ENCODE measurements at regions not wholly inside any gene's neighbourhood (a gene's known extent, or its start where the extent isn't known, plus 50 kb on each side); places are given as distances from the start of the nearest gene placed in this dataset.
A peak's percentile ranks its signal among the peaks of the same experiment; 100 is the strongest.

DNA sequence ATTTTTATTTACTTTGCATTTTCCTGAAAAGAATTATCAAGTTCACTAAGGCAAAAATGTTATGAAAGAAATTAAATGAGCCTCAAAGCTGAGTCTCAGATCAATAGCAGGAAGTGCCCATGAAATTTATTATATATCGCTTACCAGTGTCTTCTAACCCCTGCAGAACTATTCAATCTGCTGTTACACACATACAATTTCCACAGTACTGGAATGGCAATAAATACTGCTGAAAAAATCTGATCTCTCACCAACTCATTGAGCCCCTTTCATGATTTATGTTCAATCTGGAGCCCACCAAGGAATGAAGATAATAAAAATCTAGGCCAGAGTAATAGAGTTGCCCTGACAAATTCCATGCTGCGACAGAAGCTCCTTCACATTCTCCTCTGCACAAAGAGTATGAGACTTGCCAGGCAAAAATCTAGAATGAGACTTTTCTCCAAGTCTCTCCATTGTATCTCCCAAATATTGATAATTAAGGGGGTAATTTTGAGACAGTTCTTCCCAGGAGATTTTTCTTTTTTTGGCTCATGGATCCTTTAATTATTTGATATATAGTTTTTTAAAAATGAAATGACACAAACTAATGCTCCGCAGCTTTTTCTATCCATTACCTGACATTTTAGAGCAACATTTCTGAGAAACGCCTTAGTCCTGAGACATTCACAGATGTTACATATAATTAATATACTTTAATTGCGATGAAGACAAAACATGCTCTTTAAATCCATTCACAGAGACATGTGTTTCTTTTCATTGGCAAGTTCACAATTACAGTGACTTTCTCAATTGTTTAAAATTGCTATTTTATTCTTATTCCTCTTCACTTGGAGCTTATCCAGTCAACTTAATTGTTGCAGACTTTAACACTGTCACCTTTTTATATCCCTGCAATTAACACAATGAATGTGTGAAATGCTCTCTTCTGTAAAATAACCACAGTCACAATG is 1020.4 kb downstream of the CBLN2 start:
- DNase-seq (ENCODE audit: low read depth, low spot score), result no peak

DNA sequence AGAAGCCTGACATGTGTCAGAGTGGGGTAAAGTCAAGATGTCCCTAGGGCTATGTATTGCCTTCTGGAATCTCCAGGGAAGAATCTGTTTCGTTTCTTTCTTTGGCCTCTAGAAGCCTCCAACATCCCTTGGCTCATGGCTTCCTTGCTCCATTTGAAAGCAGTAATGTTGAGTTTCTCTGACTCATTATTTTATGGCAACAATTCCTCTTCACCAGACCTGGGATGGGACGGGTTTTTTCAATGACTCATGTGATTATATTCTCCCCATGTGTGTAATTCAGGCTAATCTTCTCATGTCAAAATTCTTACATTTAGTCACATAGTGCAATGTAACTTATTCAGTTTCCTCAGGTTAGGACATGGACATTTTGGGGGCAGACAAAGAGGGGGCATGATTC is 1038.6 kb downstream of the CBLN2 start:
- DNase-seq (ENCODE audit: low read depth, low spot score), result no peak

DNA sequence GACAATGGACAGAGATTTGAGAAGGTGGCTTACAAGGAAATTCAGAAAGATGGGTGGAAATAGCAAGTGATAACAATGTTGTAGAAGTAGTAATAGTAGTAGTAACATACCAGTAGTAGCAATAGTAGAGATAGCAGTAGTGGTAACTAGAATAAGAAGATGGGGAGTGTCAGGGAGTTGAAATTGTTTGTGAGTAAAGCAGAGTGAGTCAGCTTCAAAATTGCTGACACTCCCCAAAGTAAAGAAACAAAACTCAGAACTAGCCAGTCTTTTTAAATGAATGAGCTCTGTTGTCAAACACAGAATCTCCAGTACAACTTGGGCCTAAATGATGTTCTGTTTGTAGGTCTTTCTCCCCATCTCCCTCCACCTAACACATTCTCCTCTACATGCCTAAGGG is 1040.9 kb downstream of the CBLN2 start:
- DNase-seq (ENCODE audit: low read depth, low spot score), result no peak

DNA sequence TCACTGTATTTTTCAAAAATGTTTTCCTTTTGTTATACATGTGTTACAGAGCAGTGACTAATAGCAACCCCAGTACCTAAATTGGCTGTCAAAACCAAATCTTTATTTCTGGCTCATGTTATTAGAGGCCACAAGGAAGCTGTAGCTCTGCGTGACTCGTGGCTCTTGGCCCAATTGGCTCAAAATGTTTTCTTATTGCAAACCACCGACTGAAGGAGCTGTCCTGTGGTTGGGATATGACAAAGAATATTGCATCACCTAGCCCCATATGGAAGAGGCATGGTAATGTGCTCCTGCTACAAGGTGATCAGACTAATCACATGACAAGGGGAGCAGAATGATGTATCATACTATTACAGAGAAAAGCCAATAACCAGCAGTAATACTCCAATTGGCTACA is 1058.5 kb downstream of the CBLN2 start:
- peak; percentile 6 for DNase-seq (ENCODE audit: low read depth, low spot score)

DNA sequence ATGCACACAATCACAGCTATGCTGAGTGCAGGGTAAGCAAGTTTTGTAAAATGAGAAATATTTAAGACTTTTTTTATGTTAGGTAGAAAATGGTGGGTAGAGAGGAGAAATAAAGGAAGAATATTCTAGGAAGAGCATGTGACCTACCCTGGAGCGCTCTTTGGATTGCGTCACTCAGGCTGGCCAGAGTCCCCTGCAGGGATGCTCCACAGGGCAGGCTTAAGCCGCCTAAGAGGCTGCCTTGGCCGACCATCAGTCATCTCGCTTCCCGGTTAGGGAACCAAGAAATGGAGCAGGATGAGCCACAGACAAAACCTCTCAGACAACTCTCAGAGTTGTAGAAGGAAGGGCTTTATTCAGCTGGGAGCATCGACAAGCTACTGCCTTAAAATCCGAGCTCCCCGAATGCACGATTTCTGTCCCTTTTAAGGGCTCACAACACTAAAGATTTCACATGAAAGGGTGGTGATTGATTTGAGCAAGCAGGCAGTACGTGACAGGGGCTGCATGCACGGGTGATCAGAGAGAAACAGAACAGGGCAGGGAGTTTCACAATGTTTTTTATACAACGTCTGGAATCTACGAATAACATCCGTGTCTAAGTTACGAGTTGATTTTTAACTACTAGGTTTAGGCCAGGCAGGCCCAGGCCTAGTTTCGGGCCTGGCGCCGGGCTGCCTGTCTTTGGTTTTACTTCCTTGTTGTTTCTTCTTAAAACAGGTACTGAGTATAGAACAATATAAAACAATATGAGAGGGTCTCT is 1072.0 kb downstream of the CBLN2 start:
- no peak for DNase-seq (ENCODE audit: low read depth, low spot score)

DNA sequence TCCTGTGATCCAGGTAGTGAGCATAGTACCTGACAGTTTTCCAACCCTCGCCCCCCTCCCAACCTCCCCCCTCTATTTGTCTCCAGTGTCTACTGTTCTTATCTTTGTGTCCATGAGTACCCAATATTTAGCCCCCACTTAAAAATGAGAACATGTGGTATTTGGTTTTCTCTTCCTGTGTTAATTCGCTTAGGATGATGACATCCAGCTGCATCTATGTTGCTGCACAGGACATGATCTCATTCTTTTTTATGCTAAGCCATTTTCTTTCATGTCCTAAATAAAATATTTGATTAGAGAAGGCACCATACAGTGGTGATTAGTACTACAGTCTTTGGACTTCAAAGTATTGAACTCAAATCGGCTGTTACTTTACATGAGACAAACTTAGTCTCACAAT is 1087.9 kb downstream of the CBLN2 start:
- DNase-seq (ENCODE audit: low read depth, low spot score), result no peak

DNA sequence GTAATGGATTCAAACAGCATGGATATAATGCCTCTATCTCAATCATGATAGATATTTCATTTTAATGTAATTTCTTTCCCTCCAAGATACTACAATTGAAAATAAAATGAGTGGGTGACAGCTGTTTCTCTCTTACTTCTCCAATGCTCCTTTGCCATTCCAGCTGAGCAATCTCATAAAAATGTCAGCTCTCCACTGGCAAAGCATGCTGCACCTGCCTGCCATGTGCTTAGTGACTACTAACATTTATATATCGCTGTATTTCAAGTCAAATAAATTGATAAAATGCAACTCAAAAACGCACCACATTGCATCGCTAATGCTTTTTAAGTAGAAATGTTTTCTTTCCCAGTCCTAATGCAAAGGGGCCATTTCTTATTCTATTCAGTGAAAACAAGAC is 1093.9 kb downstream of the CBLN2 start:
- DNase-seq (ENCODE audit: low read depth, low spot score), result no peak

DNA sequence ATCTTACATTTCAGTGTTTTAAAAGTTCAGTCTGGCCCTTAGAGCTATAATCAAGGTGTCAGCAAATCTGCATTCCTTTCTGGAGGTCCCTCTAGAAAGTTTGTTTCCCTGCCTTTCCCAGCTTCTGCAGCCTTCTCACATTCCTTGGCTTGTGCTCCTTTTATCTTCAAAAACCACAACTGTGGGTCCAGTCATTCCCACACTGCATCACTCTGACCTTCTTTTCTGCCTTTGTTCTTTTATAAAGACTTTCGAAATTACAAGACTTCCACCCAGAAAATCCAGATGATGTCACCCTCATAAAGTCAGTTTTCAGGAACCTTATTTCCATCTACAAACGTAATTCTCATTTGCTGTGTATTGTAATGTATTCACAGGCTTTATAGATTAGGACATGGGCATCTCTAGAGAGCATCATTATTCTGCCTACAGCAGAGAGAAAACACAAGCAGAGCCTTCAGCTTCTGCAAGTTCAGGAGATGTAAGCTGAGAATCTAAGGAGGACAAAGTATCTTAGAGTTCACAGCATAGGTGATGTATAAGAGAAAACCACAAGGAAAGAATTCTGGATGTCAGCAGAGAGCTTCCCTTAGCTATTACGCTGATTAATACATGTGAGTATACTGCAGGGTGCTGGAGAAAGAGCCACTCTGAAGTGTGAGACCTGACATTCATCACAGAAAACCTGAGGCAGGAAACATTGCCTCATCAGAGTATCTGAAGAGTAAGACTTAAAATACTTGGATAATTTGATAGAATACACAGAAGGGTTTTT is 1100.2 kb downstream of the CBLN2 start:
- DNase-seq (ENCODE audit: low read depth, low spot score), result no peak

DNA sequence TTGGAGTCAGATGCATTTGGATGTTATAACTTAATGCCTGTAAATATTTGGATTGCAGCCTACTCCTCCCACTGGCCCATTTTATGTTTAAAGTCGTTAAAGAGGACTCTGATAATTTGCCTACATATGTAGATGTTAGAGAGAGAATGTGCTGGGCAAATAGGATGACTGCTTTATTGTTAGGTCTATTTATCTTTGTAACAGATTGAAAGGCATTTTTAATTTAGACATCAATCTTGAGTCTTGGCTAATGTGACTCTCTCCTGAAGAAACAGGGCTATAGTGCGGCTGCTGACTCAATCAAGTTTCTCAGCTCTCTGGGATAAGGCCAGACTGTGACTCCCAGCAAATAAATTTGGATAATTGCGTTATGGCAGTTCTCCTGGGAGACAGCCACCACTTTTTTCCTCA is 1101.4 kb downstream of the CBLN2 start:
- DNase-seq (ENCODE audit: low read depth, low spot score), result no peak

DNA sequence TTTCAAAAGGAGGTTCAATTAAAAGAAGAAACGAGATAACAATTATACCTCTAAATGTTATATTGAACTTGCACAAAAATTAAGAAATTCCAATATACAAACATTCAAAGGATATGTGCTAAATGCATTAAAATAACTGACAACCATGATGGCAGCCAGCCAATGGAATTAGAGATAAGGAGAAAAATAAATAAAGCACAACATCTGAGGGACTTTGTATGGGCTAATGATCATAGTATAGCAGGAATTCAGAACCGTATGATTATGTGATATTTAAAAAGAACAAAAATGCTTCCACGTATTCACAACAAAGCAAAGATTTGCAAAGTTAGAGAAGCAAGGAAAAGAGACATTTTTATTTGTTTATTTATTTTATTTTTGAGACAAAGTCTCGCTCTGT is 1103.0 kb downstream of the CBLN2 start:
- DNase-seq (ENCODE audit: low read depth, low spot score), result no peak

DNA sequence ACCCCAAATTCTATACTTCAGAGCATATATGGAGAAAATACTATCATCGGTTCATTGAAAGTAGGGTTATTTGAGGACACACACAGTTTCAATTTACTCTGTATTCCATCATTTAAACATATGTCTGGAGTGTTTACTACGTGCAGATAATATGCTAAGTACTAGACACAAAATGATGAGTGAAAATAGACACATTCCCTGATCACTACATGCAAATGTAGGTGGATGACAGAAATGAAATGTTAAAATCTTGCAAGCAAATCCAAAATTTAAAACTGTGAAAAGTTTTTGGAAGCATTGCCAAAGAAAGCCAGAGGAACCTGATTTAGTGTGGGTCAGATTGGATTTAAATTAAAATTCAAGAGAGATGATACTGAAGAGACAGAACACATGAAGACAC is 1106.6 kb downstream of the CBLN2 start:
- DNase-seq (ENCODE audit: low read depth, low spot score), result no peak

DNA sequence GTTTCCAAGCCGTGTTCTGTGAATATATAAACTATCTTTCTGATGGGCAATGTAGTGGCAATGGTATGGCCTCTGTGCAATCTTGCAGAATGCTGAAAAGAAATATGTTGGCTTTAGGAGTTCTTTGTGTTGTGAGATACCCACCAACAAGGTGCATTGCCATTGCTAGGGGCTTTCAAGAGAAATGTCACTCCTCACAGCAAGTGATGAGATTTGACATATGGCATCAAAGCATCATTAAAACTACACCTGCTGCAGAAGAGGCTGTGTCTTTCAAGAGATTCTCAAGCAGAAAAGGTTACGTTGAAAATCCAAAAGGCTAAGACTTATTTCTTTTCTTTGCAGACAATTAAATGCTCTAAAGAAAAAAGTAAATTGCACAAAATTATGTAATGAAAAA is 1110.8 kb downstream of the CBLN2 start:
- no peak for DNase-seq (ENCODE audit: low read depth, low spot score)

DNA sequence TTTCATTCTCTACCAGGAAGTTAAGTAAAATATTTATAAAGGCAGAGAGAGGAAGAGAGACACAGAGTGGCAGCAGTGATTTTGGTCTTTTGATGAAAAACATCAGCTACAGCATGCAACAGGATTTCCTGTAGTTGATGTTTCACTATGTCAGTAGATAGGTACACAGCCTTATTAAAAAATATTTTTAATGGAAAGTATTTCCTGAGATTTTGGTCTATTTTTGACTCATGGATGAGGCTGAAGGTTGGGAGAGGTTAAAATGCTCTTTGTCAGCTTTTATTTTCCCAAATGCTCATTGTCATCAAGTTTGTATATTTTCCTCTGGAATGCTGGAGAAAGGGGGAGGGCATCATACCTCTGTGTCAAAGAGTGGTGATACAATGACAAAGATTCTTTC is 1112.5 kb downstream of the CBLN2 start:
- DNase-seq (ENCODE audit: low read depth, low spot score), result no peak

DNA sequence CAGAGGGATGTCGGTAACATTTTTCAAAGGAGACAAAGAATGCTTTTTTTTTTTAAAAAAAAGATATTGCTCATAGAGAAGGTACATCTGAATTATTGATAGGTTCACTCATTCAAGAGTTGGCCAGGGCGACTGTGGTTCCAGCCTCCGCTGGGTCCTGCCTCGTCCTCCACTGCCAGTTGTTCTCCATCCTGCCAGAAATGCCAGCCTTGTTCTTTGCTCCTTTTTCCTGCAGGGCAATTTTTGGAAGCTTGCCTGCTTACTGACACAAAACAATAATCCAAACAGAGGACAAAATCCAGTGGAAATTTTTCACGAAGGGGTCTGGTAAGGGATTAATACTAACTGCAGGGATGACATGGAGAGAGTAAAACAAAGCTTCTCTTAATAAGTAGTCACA is 1113.0 kb downstream of the CBLN2 start:
- DNase-seq (ENCODE audit: low read depth, low spot score), result no peak

DNA sequence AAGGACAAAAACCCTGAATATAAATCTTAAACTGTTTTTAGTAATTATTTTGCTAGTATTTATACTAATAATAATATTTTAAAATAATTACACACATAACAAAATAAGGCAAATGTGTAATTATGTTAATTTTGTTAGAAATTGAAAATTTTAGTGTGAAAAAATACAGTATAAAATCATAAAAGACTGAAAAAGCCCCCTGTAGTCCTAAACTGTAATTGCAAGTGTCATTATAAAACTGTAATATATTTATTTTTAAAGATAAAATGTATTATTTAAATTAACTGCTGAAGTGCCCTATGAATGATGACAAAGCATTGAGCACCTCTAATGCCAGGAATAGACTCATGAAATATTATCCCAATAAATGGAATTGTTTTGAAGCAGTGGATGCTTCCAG is 1117.7 kb downstream of the CBLN2 start:
- no peak for DNase-seq (ENCODE audit: low read depth, low spot score)

DNA sequence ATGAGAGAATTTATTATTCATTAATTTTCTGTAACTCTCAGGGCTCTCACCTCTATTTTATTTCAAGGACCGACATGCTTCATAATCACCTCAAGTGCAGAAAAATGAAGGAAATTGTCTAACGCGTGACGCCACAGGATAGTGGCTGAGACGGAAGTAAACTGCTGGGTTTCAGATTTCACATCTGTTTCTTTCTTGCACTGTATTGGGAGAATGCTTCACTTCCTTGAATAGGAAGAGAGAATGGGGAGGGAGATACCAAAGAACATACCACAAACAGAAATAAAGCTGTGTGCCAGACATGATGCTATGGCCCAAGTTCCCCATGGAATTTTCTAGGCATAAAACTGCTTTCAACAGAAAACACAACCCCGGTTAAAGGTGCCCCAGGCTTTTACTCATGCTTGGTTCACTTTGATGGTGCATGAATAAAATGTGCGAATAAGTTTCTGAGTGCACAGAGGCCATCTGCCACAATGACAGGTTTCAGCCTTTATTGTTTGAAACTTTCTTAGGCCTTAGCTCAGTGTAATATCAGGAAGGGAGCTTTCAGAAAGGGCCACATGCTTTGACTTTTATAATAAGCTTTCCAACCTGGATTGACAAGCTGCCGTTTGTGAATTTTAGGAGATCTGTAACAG is 1116.4 kb downstream of the SOCS6 start:
- DNase-seq (ENCODE audit: low read depth, low spot score), result no peak

DNA sequence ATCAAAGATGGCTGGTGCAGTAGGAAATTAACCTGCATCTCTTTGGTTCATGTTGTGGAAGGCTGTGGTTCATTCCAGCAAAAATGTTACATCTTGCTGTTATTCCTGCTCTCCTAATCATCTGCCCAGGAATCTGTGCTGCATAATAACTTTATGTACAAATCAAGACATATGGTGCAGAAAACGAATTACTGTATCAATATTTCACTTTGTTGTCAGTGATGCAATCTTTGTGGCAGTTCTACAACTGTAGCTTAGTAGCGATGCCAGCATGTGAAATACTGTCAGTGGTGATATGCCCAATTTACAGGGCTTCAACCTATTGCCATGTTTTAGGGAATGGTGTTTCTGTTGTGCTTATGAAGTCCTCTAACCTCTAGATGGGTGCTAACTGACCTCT is 1114.7 kb downstream of the SOCS6 start:
- DNase-seq (ENCODE audit: low read depth, low spot score), result no peak

DNA sequence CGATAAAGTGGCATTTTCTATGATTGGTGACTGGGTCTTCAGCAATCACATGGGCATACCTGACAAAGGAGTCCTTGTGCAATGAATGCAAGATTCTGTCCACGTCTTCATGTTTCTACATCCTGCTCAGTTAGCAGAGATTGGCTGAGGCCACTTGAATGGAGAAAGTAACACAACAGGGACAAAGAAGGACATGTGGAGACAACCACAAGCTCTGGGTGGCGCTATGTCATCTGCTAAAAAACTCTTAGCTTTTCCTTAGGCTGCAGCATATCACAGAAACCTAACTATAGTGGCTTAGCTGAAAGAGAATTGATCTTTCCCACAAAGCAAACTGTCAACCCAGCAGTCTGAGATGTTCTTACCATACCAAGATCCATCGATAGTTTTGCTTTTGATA is 1109.7 kb downstream of the SOCS6 start:
- DNase-seq (ENCODE audit: low read depth, low spot score), result no peak

DNA sequence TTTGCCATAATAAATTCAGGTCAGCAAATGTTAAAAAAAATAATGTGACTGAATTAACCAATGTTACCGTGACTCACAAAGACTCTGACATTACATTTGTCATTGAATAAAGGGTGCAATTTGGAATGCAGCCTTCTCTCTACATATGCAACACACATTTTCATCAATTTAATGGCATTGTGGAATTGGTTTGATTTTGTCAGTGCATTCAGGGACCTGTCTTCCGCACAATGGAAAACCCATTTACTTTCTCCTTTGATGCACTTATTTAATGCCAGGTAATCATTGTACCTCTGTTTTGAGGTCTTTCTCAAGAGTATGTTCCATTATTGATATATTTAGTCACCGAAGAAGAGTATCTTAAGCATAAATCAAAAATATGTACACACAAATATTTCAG is 1099.3 kb downstream of the SOCS6 start:
- DNase-seq (ENCODE audit: low read depth, low spot score), result no peak

DNA sequence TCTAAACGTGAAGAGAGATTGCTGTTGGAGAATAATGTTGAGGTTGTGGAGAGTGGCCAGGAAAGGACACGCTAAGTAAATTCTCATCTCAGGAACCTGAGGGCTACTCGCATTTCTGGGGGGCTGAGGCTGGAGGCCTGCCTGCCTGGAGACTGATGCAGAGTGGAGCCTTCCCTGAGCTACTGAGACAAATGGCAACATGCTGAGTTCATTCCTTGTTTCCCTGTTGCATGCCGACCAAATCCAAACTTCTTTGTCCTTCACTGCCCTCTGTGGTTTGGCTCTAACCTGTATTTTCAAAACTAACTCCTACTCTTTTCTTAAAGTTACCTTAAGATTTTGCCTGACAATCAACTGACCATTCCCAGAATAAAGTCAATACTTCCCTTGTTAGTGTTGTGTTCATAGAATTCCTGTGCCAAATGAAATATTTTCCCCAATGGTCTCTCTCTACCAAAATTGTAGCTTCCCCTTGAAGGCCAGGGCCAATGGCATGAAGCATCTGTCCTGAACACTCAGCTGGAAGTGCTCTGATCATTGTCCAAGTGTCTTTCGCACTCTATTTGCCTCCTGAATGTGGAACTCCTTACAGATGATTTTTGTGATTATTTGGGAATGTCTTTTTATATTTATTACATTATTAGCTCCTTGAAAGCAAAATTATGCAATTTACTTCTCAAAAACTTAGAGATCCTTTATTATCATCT is 1085.6 kb downstream of the SOCS6 start:
- no peak for DNase-seq (ENCODE audit: low read depth, low spot score)

DNA sequence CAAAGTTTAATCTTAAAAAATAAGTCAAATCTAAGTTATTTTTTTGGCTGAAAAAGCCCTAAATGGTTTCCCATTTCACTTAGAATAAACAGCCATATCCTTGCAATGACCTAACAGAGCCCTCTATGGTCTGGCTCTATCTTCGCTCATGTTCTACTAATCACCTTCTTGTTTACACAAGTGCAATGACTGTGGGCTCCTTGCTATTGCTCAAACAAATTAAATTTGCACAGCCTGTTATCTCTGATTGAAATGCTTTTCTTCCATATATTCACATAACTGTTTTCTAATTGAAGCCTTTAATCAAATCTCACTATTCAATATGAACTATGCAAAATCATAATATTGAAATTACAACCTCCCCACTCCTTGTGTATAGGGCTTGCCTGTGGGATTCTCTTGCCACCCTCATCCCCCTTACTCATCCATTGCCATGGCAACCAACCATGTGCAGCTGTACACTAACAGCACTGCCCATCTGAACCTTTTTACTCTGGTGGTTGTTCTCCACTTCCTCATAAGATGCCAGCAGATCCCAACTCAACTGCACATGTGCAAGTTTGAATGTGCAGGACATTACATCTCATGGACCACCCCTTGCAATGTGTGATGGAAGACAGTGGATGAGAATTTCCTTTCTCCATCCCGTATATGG is 1083.2 kb downstream of the SOCS6 start:
- DNase-seq (ENCODE audit: low read depth, low spot score), result no peak

Data from brain pericyte (primary cell).